HG03175 (cell line): ENCODE measurements at regions not wholly inside any gene's neighbourhood (a gene's known extent, or its start where the extent isn't known, plus 50 kb on each side); places are given as distances from the start of the nearest gene placed in this dataset.
A peak's percentile ranks its signal among the peaks of the same experiment; 100 is the strongest.
"Not testable (repeated sequence)": the region's sequence is repeated elsewhere in the genome, so short reads cannot be mapped to it uniquely, and the experiment has no call there.

Experiments
- ATAC-seq: cut with Tn5 transposase; IDR thresholded peaks from one replicate; pipeline ENCODE4 v1.9.1; 2021; ENCODE audit warnings: mild to moderate bottlenecking, moderate library complexity; ENCODE audit not compliant: unreplicated experiment

- no peak for ATAC-seq
Measured at GRCh38 chr4:81790477-81790876, 318.8 kb upstream of the RASGEF1B start.

- ATAC-seq, result no peak
Measured at GRCh38 chr4:81789741-81790399, 318.2 kb upstream of the RASGEF1B start.

- no peak for ATAC-seq
Measured at GRCh38 chr4:81789158-81789557, 317.5 kb upstream of the RASGEF1B start.

GRCh38 chr4:81786766-81787165, 315.1 kb upstream of the RASGEF1B start:
- ATAC-seq, result no peak

GRCh38 chr4:81786063-81786763, 314.5 kb upstream of the RASGEF1B start:
- ATAC-seq, result no peak

- no peak for ATAC-seq
Measured at GRCh38 chr4:81785338-81785737, 313.6 kb upstream of the RASGEF1B start.

- ATAC-seq, result no peak
Measured at GRCh38 chr4:81783558-81783957, 311.9 kb upstream of the RASGEF1B start.

GRCh38 chr4:81781799-81782198, 310.1 kb upstream of the RASGEF1B start:
- no peak for ATAC-seq

GRCh38 chr4:81777718-81778117, 306.0 kb upstream of the RASGEF1B start:
- ATAC-seq, result not testable (repeated sequence)

GRCh38 chr4:81776794-81777193, 305.1 kb upstream of the RASGEF1B start:
- ATAC-seq, result no peak

- ATAC-seq, result no peak
Measured at GRCh38 chr4:81773557-81773956, 301.9 kb upstream of the RASGEF1B start.

GRCh38 chr4:81771721-81772120, 300.0 kb upstream of the RASGEF1B start:
- ATAC-seq, result no peak

GRCh38 chr4:81769244-81769643, 297.5 kb upstream of the RASGEF1B start:
- ATAC-seq, result no peak

- peak; percentile 52 for ATAC-seq
Measured at GRCh38 chr4:81758574-81759264, 287.0 kb upstream of the RASGEF1B start.

- ATAC-seq, result no peak
Measured at GRCh38 chr4:81757691-81758090, 286.0 kb upstream of the RASGEF1B start.

- peak; percentile 96 for ATAC-seq
Measured at GRCh38 chr4:81756973-81757372, 285.3 kb upstream of the RASGEF1B start.

- no peak for ATAC-seq
Measured at GRCh38 chr4:81756042-81756441, 284.3 kb upstream of the RASGEF1B start.

GRCh38 chr4:81754169-81754568, 282.5 kb upstream of the RASGEF1B start:
- no peak for ATAC-seq

- ATAC-seq, result no peak
Measured at GRCh38 chr4:81751531-81752289, 280.0 kb upstream of the RASGEF1B start.

- ATAC-seq, result no peak
Measured at GRCh38 chr4:81747242-81747930, 275.7 kb upstream of the RASGEF1B start.

GRCh38 chr4:81746773-81747172, 275.1 kb upstream of the RASGEF1B start:
- no peak for ATAC-seq
